HG03575 (cell line): ENCODE measurements at regions not wholly inside any gene's neighbourhood (a gene's known extent, or its start where the extent isn't known, plus 50 kb on each side); places are given as distances from the start of the nearest gene placed in this dataset.

Experiments
- ATAC-seq: cut with Tn5 transposase; IDR thresholded peaks from one replicate; pipeline ENCODE4 v1.9.1; 2021; ENCODE audit not compliant: unreplicated experiment, insufficient number of reproducible peaks, low FRiP score; ENCODE audit errors: extremely low read depth

GRCh38 chr2:106572541-106573450 lies 85.6 kb downstream of the CD8B2 start:
- ATAC-seq: no peak

- ATAC-seq: no peak
These were observed 86.6 kb downstream of the CD8B2 start for GRCh38 chr2:106573773-106574172.

- no peak for ATAC-seq
These were observed 88.8 kb downstream of the CD8B2 start for GRCh38 chr2:106575955-106576354.

GRCh38 chr2:106577255-106577651 lies 90.1 kb downstream of the CD8B2 start:
- ATAC-seq: no peak

- ATAC-seq: no peak
These were observed 92.6 kb downstream of the CD8B2 start for GRCh38 chr2:106579750-106580197.

GRCh38 chr2:106580241-106580640 lies 93.1 kb downstream of the CD8B2 start:
- no peak for ATAC-seq

- no peak for ATAC-seq
These were observed 94.2 kb downstream of the CD8B2 start for GRCh38 chr2:106581328-106581727.

- ATAC-seq: no peak
These were observed 94.6 kb downstream of the CD8B2 start for GRCh38 chr2:106581755-106582147.

GRCh38 chr2:106582148-106583143 lies 95.3 kb downstream of the CD8B2 start:
- ATAC-seq: no peak

- ATAC-seq: no peak
These were observed 97.3 kb downstream of the CD8B2 start for GRCh38 chr2:106584304-106584954.

- ATAC-seq: no peak
These were observed 109.7 kb downstream of the CD8B2 start for GRCh38 chr2:106596844-106597243.

- ATAC-seq: no peak
These were observed 112.4 kb downstream of the CD8B2 start for GRCh38 chr2:106599540-106599939.

- ATAC-seq: no peak
These were observed 114.9 kb downstream of the CD8B2 start for GRCh38 chr2:106602042-106602441.

- no peak for ATAC-seq
These were observed 119.5 kb downstream of the CD8B2 start for GRCh38 chr2:106606652-106607051.

- ATAC-seq: no peak
These were observed 120.2 kb downstream of the CD8B2 start for GRCh38 chr2:106607371-106607770.

GRCh38 chr2:106609780-106610179 lies 122.6 kb downstream of the CD8B2 start:
- ATAC-seq: no peak

GRCh38 chr2:106614511-106615291 lies 127.5 kb downstream of the CD8B2 start:
- ATAC-seq: no peak

- ATAC-seq: no peak
These were observed 131.4 kb downstream of the CD8B2 start for GRCh38 chr2:106618614-106619013.
